K562 (cell line): ENCODE measurements at regions not wholly inside any gene's neighbourhood (a gene's known extent, or its start where the extent isn't known, plus 50 kb on each side); places are given as distances from the start of the nearest gene placed in this dataset.
A peak's percentile ranks its signal among the peaks of the same experiment; 100 is the strongest.

ENCODE experiments used
- ATAC-seq: fragments of 200-7000 bp; cut with Tn5 transposase; 3 replicates; pipeline ENCODE4 v1.9.1; 2020; ENCODE audit warnings: moderate library complexity
- BruUV-seq: library from RNA; stranded (reverse); fragments of 400-500 nt; replicated peaks from 2 replicates; lab custom pipeline; 2021; lab: Mats Ljungman, UMichigan
- CTCF ChIA-PET: fragments of 300-600 bp; formaldehyde crosslinking; extraction: SDS; loops from one replicate; lab custom pipeline; 2021; ENCODE audit warnings: low intra/inter-chr PET ratio; lab: Yijun Ruan, JAX
- POLR2A ChIA-PET: fragments of 300-600, 350-650 bp; sonication (Branson Sonifier 250); formaldehyde crosslinking; extraction: SDS; loops from one replicate; lab custom pipeline; 2021; ENCODE audit warnings: antibody characterized with exemption, inconsistent platforms; lab: Yijun Ruan, JAX
- DNase-seq, 4 experiments: peaks; one replicate each; pipeline versions ENCODE4 v3.0.0 to v3.0.0-alpha.2; 2011 to 2018; ENCODE audit warnings: low spot score in 3 of 4, mixed read lengths in 3 of 4; ENCODE audit errors: extremely low read depth in 1 of 4
- FAIRE-seq: peaks from 2 replicates; lab custom pipeline; 2011; peaks lifted over from hg19 to GRCh38; lab: Jason Lieb, UNC
- H2AFZ ChIP-seq: 2 replicates; pipeline ENCODE4 v1.6.0; 2011; ENCODE audit warnings: low read depth, low read length, control low read depth, inconsistent platforms
- H3K27ac ChIP-seq: fragments of 200-600 bp; 3 replicates; pipeline ENCODE4 v1.8.0; 2011; ENCODE audit warnings: low read depth, mild to moderate bottlenecking, control low read depth, inconsistent platforms, low read length, moderate library complexity, mixed read lengths; ENCODE audit errors: extremely low read depth
- H3K27me3 ChIP-seq, 2 experiments: fragments of 300-600 bp in 1 of 2; 2 replicates in 1 of 2; 3 replicates in 1 of 2; pipeline versions ENCODE4 v1.6.0 to v1.8.0; 2011; ENCODE audit warnings: inconsistent platforms in 2 of 2, low read length in 2 of 2, mild to moderate bottlenecking in 1 of 2, mixed read lengths in 1 of 2, moderate library complexity in 1 of 2; ENCODE audit not compliant: control insufficient read depth in 2 of 2, insufficient read depth in 2 of 2
- H3K36me3 ChIP-seq: fragments of 300-600 bp; 3 replicates; pipeline ENCODE4 v1.8.0; 2011; ENCODE audit warnings: mild to moderate bottlenecking, low read length, inconsistent platforms; ENCODE audit not compliant: control insufficient read depth, insufficient read depth
- H3K4me1 ChIP-seq, 2 experiments: fragments of 200-600 bp in 1 of 2; replicated peaks in 1 of 2; 2 replicates in 1 of 2; 3 replicates in 1 of 2; pipeline versions ENCODE4 v1.5.1 to v1.8.0; 2011; ENCODE audit warnings: inconsistent platforms in 2 of 2, low read length in 2 of 2, mild to moderate bottlenecking in 1 of 2, mixed read lengths in 1 of 2, moderate library complexity in 1 of 2; ENCODE audit not compliant: control insufficient read depth in 2 of 2, insufficient read depth in 2 of 2
- H3K4me2 ChIP-seq: 2 replicates; pipeline ENCODE4 v1.6.1; 2011; ENCODE audit warnings: low read length, control low read depth, inconsistent platforms, mixed read lengths; ENCODE audit not compliant: insufficient read depth
- H3K4me3 ChIP-seq: fragments of 200-600 bp; sonication (generic), shearing (Covaris generic); 2 replicates; pipeline ENCODE4 v1.5.1; 2016; ENCODE audit warnings: control low read depth, inconsistent platforms
- H3K79me2 ChIP-seq: fragments of 200-600 bp; 3 replicates; pipeline ENCODE4 v1.8.0; 2011; ENCODE audit warnings: low read length, inconsistent platforms; ENCODE audit not compliant: control insufficient read depth, insufficient read depth
- H3K9ac ChIP-seq, 2 experiments: 2 replicates each; pipeline versions ENCODE4 v1.6.0 to v1.6.1; 2011; ENCODE audit warnings: low read depth in 2 of 2, low read length in 2 of 2, control low read depth in 1 of 2, inconsistent platforms in 1 of 2, mild to moderate bottlenecking in 1 of 2, mixed read lengths in 1 of 2; ENCODE audit not compliant: insufficient read depth in 1 of 2
- H3K9me1 ChIP-seq: one replicate; pipeline ENCODE4 v1.6.0; 2011; ENCODE audit warnings: inconsistent platforms, mild to moderate bottlenecking, low read length, moderate library complexity; ENCODE audit not compliant: control insufficient read depth, insufficient read depth
- H3K9me3 ChIP-seq: replicated peaks from 2 replicates; pipeline ENCODE4 v1.5.1; 2011; ENCODE audit warnings: low read depth, low read length, inconsistent platforms; ENCODE audit not compliant: control insufficient read depth, insufficient read depth
- H4K20me1 ChIP-seq: replicated peaks from 2 replicates; pipeline ENCODE4 v1.6.1; 2011; ENCODE audit warnings: low read length, inconsistent platforms, mixed read lengths; ENCODE audit not compliant: control insufficient read depth, insufficient read depth
- FOS ChIP-seq: IDR thresholded peaks from 3 replicates; pipeline ENCODE4 v1.6.1; 2011; ENCODE audit not compliant: insufficient read length; ENCODE audit errors: extremely low read depth
- HINFP ChIP-seq: fragments of 450-650 bp; conservative IDR thresholded peaks from 2 replicates; pipeline ENCODE4 v1.6.1; 2016; ENCODE audit warnings: missing genetic modification characterization, low read depth, mild to moderate bottlenecking, control low read depth, missing compliant biosample characterization
- MBD2 ChIP-seq: sonication (generic); IDR thresholded peaks from 2 replicates; pipeline ENCODE4 v1.6.1; 2016; ENCODE audit warnings: low read depth, borderline replicate concordance
- MEF2A ChIP-seq: IDR thresholded peaks from 2 replicates; pipeline ENCODE4 v1.6.1; 2011; ENCODE audit warnings: low read depth, mild to moderate bottlenecking, low read length, moderate library complexity; ENCODE audit not compliant: control insufficient read depth
- NFYB ChIP-seq: IDR thresholded peaks from 2 replicates; pipeline ENCODE4 v1.6.1; 2011; ENCODE audit warnings: mild to moderate bottlenecking, moderate library complexity; ENCODE audit not compliant: insufficient read length; ENCODE audit errors: extremely low read depth
- PBX2 ChIP-seq, 2 experiments: IDR thresholded peaks in 1 of 2; conservative IDR thresholded peaks in 1 of 2; 2 replicates each; pipeline ENCODE4 v1.6.1; 2016; ENCODE audit warnings: low read depth in 2 of 2, mild to moderate bottlenecking in 1 of 2, missing compliant biosample characterization in 1 of 2, missing genetic modification characterization in 1 of 2, moderate library complexity in 1 of 2
- PKNOX1 ChIP-seq: fragments of 450-650 bp; IDR thresholded peaks from 2 replicates; pipeline ENCODE4 v1.6.1; 2016
- RBM25 ChIP-seq: fragments of 200-400 bp; formaldehyde crosslinking; IDR thresholded peaks from 2 replicates; pipeline ENCODE4 v1.6.1; 2018; ENCODE audit warnings: low read length, low read depth, moderate library complexity; ENCODE audit not compliant: severe bottlenecking
- RFX1 ChIP-seq: fragments of 450-650 bp; IDR thresholded peaks from 2 replicates; pipeline ENCODE4 v1.6.1; 2016; ENCODE audit warnings: mild to moderate bottlenecking, moderate library complexity
- WGBS: fragments of 100-300 bp; shearing (Covaris generic); methylation state at CpG from one replicate; pipeline ENCODE4 v1.1.6; 2016; ENCODE audit warnings: low coverage, mixed read lengths; ENCODE audit not compliant: insufficient coverage; ENCODE audit errors: missing lambda C conversion rate; 5-methylcytosine and 5-hydroxymethylcytosine counted together
- in situ Hi-C: fragments of 300-500 bp; cut with MboI; formaldehyde crosslinking; loops from 4 replicates; pipeline ENCODE4 v1.15.0; 2018; ENCODE audit warnings: inconsistent platforms, mixed read lengths
- intact Hi-C: fragments of 100-400 bp; cut with micrococcal nuclease; formaldehyde crosslinking; loops from 2 replicates; pipeline ENCODE4 v1.14.2; 2022

- H3K9me1 ChIP-seq, result no peaks in the 10 kb centered on the region
- 0 out of 2 replicates have a peak, but pooled peaks have one; percentile 17 for TF ChIP-seq RFX1
- no peak for TF ChIP-seq MEF2A
- no peaks in the 10 kb centered on the region; a peak in 1 of 5 replicates for H3K27me3 ChIP-seq
- intact Hi-C loops, result no loop called here
- H4K20me1 ChIP-seq, result peaks cover 7% of the 10 kb centered on the region; the same call in 1 of the 2 replicates
- in situ Hi-C loops, result no loop called here
- ChIA-PET POLR2A (no interaction called here), CTCF (no interaction called here)
- no peak overlapping the region for H2AFZ ChIP-seq
- 4% methylated on average over 8 of the region's 8 CpGs for WGBS
- no peaks in the 10 kb centered on the region for H3K9me3 ChIP-seq
- H3K9ac ChIP-seq, result no peak overlapping the region
- H3K4me2 ChIP-seq, result no peak overlapping the region
- no peak overlapping the region for H3K27ac ChIP-seq
- no peaks in the 10 kb centered on the region for H3K79me2 ChIP-seq
- no TSS peak for BruUV-seq
- no peak overlapping the region for H3K4me3 ChIP-seq
- no peak for ATAC-seq
- H3K4me1 ChIP-seq, result no peaks in the 10 kb centered on the region
- DNase-seq, result no peak
- H3K36me3 ChIP-seq, result no peaks in the 10 kb centered on the region
- FAIRE-seq, result no peak
These were observed 199.9 kb upstream of the ZC3H12A start for GRCh38 chr1:37274486-37274885.

GRCh38 chr1:37274938-37275631 is 199.3 kb upstream of the ZC3H12A start:
- no peaks in the 10 kb centered on the region for H3K9me1 ChIP-seq
- DNase-seq (peak; percentile 14 to 55 (median 36)), ATAC-seq (peak; percentile 87), FAIRE-seq (no peak)
- H3K27ac ChIP-seq, result no peak overlapping the region
- no peaks in the 10 kb centered on the region; a peak in 1 of 5 replicates for H3K27me3 ChIP-seq
- 3% methylated on average over 5 of the region's 5 CpGs for WGBS
- H3K9ac ChIP-seq, result no peak overlapping the region
- no peak overlapping the region for H3K4me2 ChIP-seq
- H3K4me3 ChIP-seq, result no peak overlapping the region
- no peak overlapping the region for H2AFZ ChIP-seq
- ChIA-PET POLR2A (no interaction called here), CTCF (no interaction called here)
- peaks cover 7% of the 10 kb centered on the region; the same call in 1 of the 2 replicates for H4K20me1 ChIP-seq
- H3K9me3 ChIP-seq, result no peaks in the 10 kb centered on the region
- BruUV-seq, result no TSS peak
- intact Hi-C loops, result no loop called here
- no peaks in the 10 kb centered on the region for H3K36me3 ChIP-seq
- no peaks in the 10 kb centered on the region for H3K79me2 ChIP-seq
- H3K4me1 ChIP-seq, result no peaks in the 10 kb centered on the region
- in situ Hi-C loops, result no loop called here
- peak; percentile 46 for TF ChIP-seq FOS
- TF ChIP-seq PKNOX1, result peak; percentile 93
- no peak for TF ChIP-seq HINFP (tag)
- TF ChIP-seq PBX2 (CRISPR knock-in tag; IDR thresholded peaks at IDR 0.05; ENCODE audit: low read depth), result no peak
- TF ChIP-seq PBX2 (tag; conservative IDR thresholded peaks at IDR 0.05; ENCODE audit: low read depth), result peak; percentile 43; the same call in 1 of the 2 replicates
- TF ChIP-seq MBD2, result peak; percentile 22; the same call in 1 of the 2 replicates
- peak; percentile 48 for TF ChIP-seq NFYB
- TF ChIP-seq RBM25, result peak; percentile 51
